Pancreas (tissue), 10 donors: ENCODE measurements at regions not wholly inside any gene's neighbourhood (a gene's known extent, or its start where the extent isn't known, plus 50 kb on each side); places are given as distances from the start of the nearest gene placed in this dataset.

Experiments used
- ATAC-seq, 4 donors: fragments of 200-7000 bp; cut with Tn5 transposase; one replicate each; pipeline versions ENCODE4 v1.8.0 to v1.9.1; 2020; ENCODE audit warnings: mild to moderate bottlenecking in 4 of 4, moderate library complexity in 4 of 4
- DNase-seq, 6 donors: peaks; one replicate each; pipeline ENCODE4 v3.0.0-alpha.2; 2020
- FAIRE-seq: peaks from 2 replicates; lab custom pipeline; 2012; peaks lifted over from hg19 to GRCh38; lab: Jason Lieb, UNC
- H3K27ac ChIP-seq, 4 donors: fragments of 200-600 bp; sonication (generic); 1 replicate in 3 of 4; 2 replicates in 1 of 4; pipeline versions ENCODE4 v1.5.0 to v1.8.0; 2020
- H3K27me3 ChIP-seq, 4 donors: fragments of 200-600 bp; one replicate each; pipeline ENCODE4 v1.8.0; 2021
- H3K36me3 ChIP-seq, 3 donors: fragments of 200-600 bp; sonication (generic) in 1 of 3; one replicate each; pipeline versions ENCODE4 v1.5.0 to v1.8.0; 2020 to 2021
- H3K4me1 ChIP-seq, 3 donors: fragments of 200-600 bp; one replicate each; pipeline ENCODE4 v1.8.0; 2021
- H3K4me3 ChIP-seq, 4 donors: fragments of 200-600 bp; sonication (generic) in 2 of 4; one replicate each; pipeline versions ENCODE4 v1.5.0 to v1.8.0; 2020 to 2021
- H3K9me3 ChIP-seq, 4 donors: fragments of 200-600 bp; one replicate each; pipeline ENCODE4 v1.8.0; 2021
- WGBS, 2 donors: extraction: QIAGEN DNeasy Blood & Tissue Kit; methylation state at CpG; one replicate each; pipeline ENCODE4 v1.1.7; 2013; 5-methylcytosine and 5-hydroxymethylcytosine counted together
- intact Hi-C, 3 donors: fragments of 100-400 bp; cut with DNase I; formaldehyde crosslinking; loops; one replicate each; pipeline versions ENCODE4 v1.11.1 to v1.14.2; 2022
- TF ChIP-seq, protein P1 (sequence below), 4 donors: fragments of 200-600 bp; sonication (generic) in 3 of 4; IDR thresholded peaks; one replicate each; pipeline versions ENCODE4 v1.5.0 to v1.8.0; 2021; ENCODE audit warnings: antibody characterized with exemption in 4 of 4
- donor health status: healthy with polysubstance abuse.
- donor health status: DM: no; HTN: no; CAD: no; lungs with moderate emphysema.
- donor health status: DM: no; HTN: no; CAD: no.
- donor health status: control.
- donor health status: control.
- donor health status: Bipolar disorder and iron deficiency.
- donor health status: DM: yes; HTN: yes; CAD: no.
- donor health status: DM: no; HTN: no; CAD: no.
- donor health status: DM: no; HTN: no; CAD: no.
- donor health status: DM: yes; HTN: yes; CAD: no.

- no peaks in the 10 kb centered on the region for H3K27me3 ChIP-seq
- TF ChIP-seq, protein P1, sequence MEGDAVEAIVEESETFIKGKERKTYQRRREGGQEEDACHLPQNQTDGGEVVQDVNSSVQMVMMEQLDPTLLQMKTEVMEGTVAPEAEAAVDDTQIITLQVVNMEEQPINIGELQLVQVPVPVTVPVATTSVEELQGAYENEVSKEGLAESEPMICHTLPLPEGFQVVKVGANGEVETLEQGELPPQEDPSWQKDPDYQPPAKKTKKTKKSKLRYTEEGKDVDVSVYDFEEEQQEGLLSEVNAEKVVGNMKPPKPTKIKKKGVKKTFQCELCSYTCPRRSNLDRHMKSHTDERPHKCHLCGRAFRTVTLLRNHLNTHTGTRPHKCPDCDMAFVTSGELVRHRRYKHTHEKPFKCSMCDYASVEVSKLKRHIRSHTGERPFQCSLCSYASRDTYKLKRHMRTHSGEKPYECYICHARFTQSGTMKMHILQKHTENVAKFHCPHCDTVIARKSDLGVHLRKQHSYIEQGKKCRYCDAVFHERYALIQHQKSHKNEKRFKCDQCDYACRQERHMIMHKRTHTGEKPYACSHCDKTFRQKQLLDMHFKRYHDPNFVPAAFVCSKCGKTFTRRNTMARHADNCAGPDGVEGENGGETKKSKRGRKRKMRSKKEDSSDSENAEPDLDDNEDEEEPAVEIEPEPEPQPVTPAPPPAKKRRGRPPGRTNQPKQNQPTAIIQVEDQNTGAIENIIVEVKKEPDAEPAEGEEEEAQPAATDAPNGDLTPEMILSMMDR (IDR thresholded peaks at IDR 0.05), result peak; percentile 25 to 68 (median 65)
- H3K27ac ChIP-seq, result no peak overlapping the region
- no peaks in the 10 kb centered on the region for H3K36me3 ChIP-seq
- no peaks in the 10 kb centered on the region for H3K9me3 ChIP-seq
- FAIRE-seq, result no peak
- intact Hi-C loops, result no loop called here
- DNase-seq, result peak; percentile 35 to 88 (median 69)
- no peaks in the 10 kb centered on the region for H3K4me1 ChIP-seq
- H3K4me3 ChIP-seq, result peak overlapping the region in 2 of 4 donors; percentile 19 to 36
- ATAC-seq, result peak; percentile 83 to 95 (median 90)
- WGBS, 2 donors, result 9 to 11% methylated on average over 51 of the region's 51 CpGs
Observed at GRCh38 chr22:49632199-49633009, 195.3 kb downstream of the BRD1 start.

DNA sequence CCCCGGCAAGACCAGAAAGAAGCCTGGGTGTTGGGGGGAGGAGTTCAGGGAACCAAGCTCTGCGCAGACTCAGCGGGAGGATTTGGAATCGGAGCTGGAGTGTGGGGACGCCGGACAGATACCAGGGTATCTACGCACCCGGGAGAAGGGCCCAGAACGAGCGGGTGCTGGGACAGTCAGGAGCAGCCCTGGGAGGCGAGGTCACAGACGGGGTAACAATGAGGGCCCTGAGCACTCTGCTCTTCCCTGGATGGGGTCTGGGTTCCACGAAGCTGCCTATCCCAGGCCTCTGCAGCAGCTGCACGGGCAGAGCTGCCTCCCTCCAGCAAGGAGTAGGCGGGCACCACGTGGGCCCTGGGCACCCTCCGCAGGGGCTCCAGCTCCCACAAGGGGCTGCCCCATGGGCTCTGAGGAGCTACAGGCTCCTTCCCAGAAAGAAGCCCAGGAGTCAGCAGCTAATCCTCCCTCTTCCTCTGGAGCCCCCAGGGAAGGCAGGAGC is 197.2 kb downstream of the BRD1 start:
- intact Hi-C loops, result no loop called here
- Histone ChIP-seq H3K36me3 (no peaks in the 10 kb centered on the region), H3K27me3 (no peaks in the 10 kb centered on the region), H3K27ac (no peak overlapping the region), H3K9me3 (no peaks in the 10 kb centered on the region), H3K4me1 (no peaks in the 10 kb centered on the region), H3K4me3 (no peak overlapping the region)
- FAIRE-seq, result no peak
- 68 to 81% methylated on average over 17 of the region's 17 CpGs for WGBS, 2 donors
- TF ChIP-seq, protein P1 (IDR thresholded peaks at IDR 0.05), result no peak
- DNase-seq, result peak in 1 of 6 donors; percentile 9
- no peak for ATAC-seq

DNA sequence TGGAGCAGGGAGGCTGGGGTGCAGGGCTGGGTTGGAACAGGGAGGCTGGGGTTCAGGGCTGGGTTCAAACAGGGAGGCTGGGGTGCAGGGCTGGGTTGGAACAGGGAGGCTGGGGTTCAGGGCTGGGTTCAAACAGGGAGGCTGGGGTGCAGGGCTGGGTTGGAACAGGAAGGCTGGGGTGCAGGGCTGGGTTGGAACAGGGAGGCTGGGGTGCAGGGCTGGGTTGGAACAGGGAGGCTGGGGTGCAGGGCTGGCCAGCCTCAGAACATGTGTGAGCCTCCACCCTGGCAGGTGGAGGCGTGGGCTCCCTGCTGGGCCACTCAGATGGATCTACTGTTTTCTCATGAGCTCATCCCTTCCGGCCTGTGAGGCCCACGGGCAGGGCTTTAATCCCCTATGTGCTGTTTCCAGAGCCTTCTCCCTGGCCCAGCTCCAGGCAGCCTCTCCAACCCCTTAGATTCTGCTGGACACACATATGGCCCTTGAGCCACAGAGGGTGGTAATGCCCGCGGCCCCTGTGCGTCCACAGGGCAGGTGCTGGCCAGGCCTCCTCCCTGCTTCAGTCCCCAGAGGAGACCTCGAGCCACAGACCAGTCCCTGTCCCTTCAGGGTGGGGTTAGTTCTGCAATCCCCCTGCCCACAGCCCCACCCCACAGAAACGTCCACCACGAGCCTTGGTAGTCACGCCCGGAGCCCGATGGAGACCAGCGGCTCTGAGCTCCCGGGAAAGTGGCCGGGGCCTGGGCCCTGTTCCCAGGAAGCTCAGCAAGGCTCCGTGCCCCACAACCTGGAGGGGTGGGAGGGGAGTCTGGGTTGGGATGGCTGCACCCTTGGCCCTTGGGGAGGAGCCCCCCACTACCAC is 197.9 kb downstream of the BRD1 start:
- TF ChIP-seq, protein P1 (IDR thresholded peaks at IDR 0.05), result no peak
- Histone ChIP-seq H3K4me1 (no peaks in the 10 kb centered on the region), H3K4me3 (no peak overlapping the region), H3K36me3 (no peaks in the 10 kb centered on the region), H3K9me3 (no peaks in the 10 kb centered on the region), H3K27me3 (no peaks in the 10 kb centered on the region), H3K27ac (no peak overlapping the region)
- FAIRE-seq, result no peak
- ATAC-seq, result no peak
- DNase-seq, result peak in 1 of 6 donors; percentile 11
- 65 to 75% methylated on average over 16 of the region's 16 CpGs for WGBS, 2 donors
- intact Hi-C loops, result loop anchor here in 1 of 3 donors (10.0 kb wide), 1 partner anchor 95 kb away; no protein-coding TSS in a partner anchor

DNA sequence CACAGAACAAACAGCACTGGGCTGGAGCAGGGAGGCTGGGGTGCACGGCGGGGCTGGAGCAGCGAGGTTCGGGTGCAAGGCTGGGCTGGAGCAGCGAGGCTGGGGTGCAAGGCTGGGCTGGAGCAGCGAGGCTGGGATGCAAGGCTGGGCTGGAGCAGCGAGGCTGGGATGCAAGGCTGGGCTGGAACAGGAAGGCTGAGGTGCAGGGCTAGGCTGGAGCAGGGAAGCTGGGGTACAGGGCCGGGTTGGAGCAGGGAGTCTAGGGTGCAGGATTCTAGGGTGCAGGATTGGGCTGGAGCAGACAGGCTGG is 198.5 kb downstream of the BRD1 start:
- TF ChIP-seq, protein P1 (IDR thresholded peaks at IDR 0.05), result no peak
- FAIRE-seq (no peak), ATAC-seq (no peak), DNase-seq (peak in 1 of 6 donors; percentile 41)
- Histone ChIP-seq H3K9me3 (no peaks in the 10 kb centered on the region), H3K4me3 (no peak overlapping the region), H3K27ac (no peak overlapping the region), H3K36me3 (no peaks in the 10 kb centered on the region), H3K4me1 (no peaks in the 10 kb centered on the region), H3K27me3 (no peaks in the 10 kb centered on the region)
- intact Hi-C loops, result loop anchor here in 1 of 3 donors (10.0 kb wide), 1 partner anchor 94 kb away; no protein-coding TSS in a partner anchor
- WGBS, 2 donors, result 52 to 65% methylated on average over 8 of the region's 8 CpGs
